ENCODE measurements at regions not wholly inside any gene's neighbourhood (a gene's known extent, or its start where the extent isn't known, plus 50 kb on each side); places are given as distances from the start of the nearest gene placed in this dataset.

- TF ChIP-seq CTCF (IDR thresholded peaks at IDR 0.05) (no peak), POLR2A (IDR thresholded peaks at IDR 0.05) (no peak)
Observed at GRCh38 chr3:17947833-17948232, 205.4 kb upstream of the TBC1D5 start.

Data from ovary (tissue), 3 donors.